Astrocyte (in vitro differentiated cells and primary cell): ENCODE measurements at regions not wholly inside any gene's neighbourhood (a gene's known extent, or its start where the extent isn't known, plus 50 kb on each side); places are given as distances from the start of the nearest gene placed in this dataset.

ENCODE experiments used
- CTCF ChIP-seq: IDR thresholded peaks from 2 replicates; pipeline ENCODE4 v1.5.1; 2011; ENCODE audit warnings: low read depth, mild to moderate bottlenecking, inconsistent platforms, low read length, moderate library complexity; ENCODE audit not compliant: insufficient read depth
- EZH2 ChIP-seq: IDR thresholded peaks from 2 replicates; pipeline ENCODE4 v1.6.1; 2012; ENCODE audit warnings: mild to moderate bottlenecking, low read length, inconsistent platforms; ENCODE audit not compliant: insufficient read depth

- TF ChIP-seq CTCF (no peak), EZH2 (no peak)
Observed at GRCh38 chr5:118311103-118311819, 677.1 kb downstream of the DTWD2 start.
